Liver (tissue), 7 donors: ENCODE measurements at regions not wholly inside any gene's neighbourhood (a gene's known extent, or its start where the extent isn't known, plus 50 kb on each side); places are given as distances from the start of the nearest gene placed in this dataset.

Experiments used
- DNase-seq: peaks from one replicate; pipeline ENCODE4 v3.0.0-alpha.2; 2017; ENCODE audit warnings: low spot score
- H3K27ac ChIP-seq, 2 donors: one replicate each; pipeline ENCODE4 v1.7.0; 2013; ENCODE audit warnings: inconsistent platforms in 2 of 2, low read length in 2 of 2, control low read depth in 1 of 2, low read depth in 1 of 2, mild to moderate bottlenecking in 1 of 2
- H3K27me3 ChIP-seq, 4 donors: one replicate each; pipeline versions ENCODE4 v1.6.1 to v1.7.0; 2013; ENCODE audit warnings: low read length in 3 of 4, inconsistent platforms in 1 of 4, mild to moderate bottlenecking in 1 of 4, moderate library complexity in 1 of 4; ENCODE audit not compliant: control insufficient read depth in 4 of 4, insufficient read depth in 4 of 4
- H3K36me3 ChIP-seq, 4 donors: one replicate each; pipeline versions ENCODE4 v1.6.1 to v1.7.0; 2013; ENCODE audit warnings: low read length in 3 of 4, mild to moderate bottlenecking in 3 of 4, low read depth in 1 of 4, moderate library complexity in 1 of 4; ENCODE audit not compliant: control insufficient read depth in 4 of 4, insufficient read depth in 3 of 4
- H3K4me1 ChIP-seq, 4 donors: one replicate each; pipeline versions ENCODE4 v1.6.1 to v1.7.0; 2013; ENCODE audit warnings: low read length in 3 of 4, mild to moderate bottlenecking in 3 of 4, moderate library complexity in 1 of 4; ENCODE audit not compliant: control insufficient read depth in 4 of 4, insufficient read depth in 4 of 4
- H3K4me3 ChIP-seq, 3 donors: one replicate each; pipeline versions ENCODE4 v1.6.1 to v1.7.0; 2013; ENCODE audit warnings: low read length in 3 of 3, control low read depth in 1 of 3, low read depth in 1 of 3, mild to moderate bottlenecking in 1 of 3
- H3K9ac ChIP-seq, 2 donors: one replicate each; pipeline ENCODE4 v1.7.0; 2013; ENCODE audit warnings: low read length in 2 of 2, mild to moderate bottlenecking in 2 of 2, moderate library complexity in 2 of 2, control low read depth in 1 of 2, low read depth in 1 of 2
- H3K9me3 ChIP-seq, 4 donors: one replicate each; pipeline versions ENCODE4 v1.6.1 to v1.7.0; 2013; ENCODE audit warnings: low read length in 3 of 4; ENCODE audit not compliant: control insufficient read depth in 4 of 4
- FOXA1 ChIP-seq: IDR thresholded peaks from 2 replicates; pipeline ENCODE4 v1.6.1; 2016; ENCODE audit warnings: antibody characterized with exemption
- GABPA ChIP-seq, 2 donors: IDR thresholded peaks in 1 of 2; conservative IDR thresholded peaks in 1 of 2; 2 replicates each; pipeline ENCODE4 v1.6.1; 2016; ENCODE audit warnings: antibody characterized with exemption in 2 of 2, mild to moderate bottlenecking in 1 of 2, moderate library complexity in 1 of 2
- HNF4A ChIP-seq, 2 donors: conservative IDR thresholded peaks; 2 replicates each; pipeline ENCODE4 v1.6.1; 2016; ENCODE audit warnings: antibody characterized with exemption in 2 of 2, mild to moderate bottlenecking in 2 of 2
- HNF4G ChIP-seq: IDR thresholded peaks from 2 replicates; pipeline ENCODE4 v1.6.1; 2016; ENCODE audit warnings: antibody characterized with exemption
- JUND ChIP-seq, 2 donors: IDR thresholded peaks; 2 replicates each; pipeline ENCODE4 v1.6.1; 2016; ENCODE audit warnings: antibody characterized with exemption in 2 of 2
- MAX ChIP-seq: IDR thresholded peaks from 2 replicates; pipeline ENCODE4 v1.6.1; 2016; ENCODE audit warnings: antibody characterized with exemption
- NR2F2 ChIP-seq: IDR thresholded peaks from 2 replicates; pipeline ENCODE4 v1.6.1; 2016; ENCODE audit warnings: antibody characterized with exemption
- RXRA ChIP-seq, 2 donors: IDR thresholded peaks; 2 replicates each; pipeline ENCODE4 v1.6.1; 2017 to 2018; ENCODE audit warnings: antibody characterized with exemption in 2 of 2, mild to moderate bottlenecking in 1 of 2
- SP1 ChIP-seq: IDR thresholded peaks from 2 replicates; pipeline ENCODE4 v1.6.1; 2018; ENCODE audit warnings: antibody characterized with exemption, mild to moderate bottlenecking
- TAF1 ChIP-seq: conservative IDR thresholded peaks from 2 replicates; pipeline ENCODE4 v1.6.1; 2016; ENCODE audit warnings: antibody characterized with exemption, mild to moderate bottlenecking
- WGBS: extraction: QIAGEN DNeasy Blood & Tissue Kit; methylation state at CpG from one replicate; pipeline ENCODE4 v1.1.7; 2013; 5-methylcytosine and 5-hydroxymethylcytosine counted together
- TF ChIP-seq, protein P1 (sequence below): IDR thresholded peaks from 2 replicates; pipeline ENCODE4 v1.6.1; 2016; ENCODE audit warnings: antibody characterized with exemption
- TF ChIP-seq, protein P2 (sequence below): IDR thresholded peaks from 2 replicates; pipeline ENCODE4 v1.6.1; 2016; ENCODE audit warnings: antibody characterized with exemption, mild to moderate bottlenecking
- TF ChIP-seq, protein P3 (sequence below): IDR thresholded peaks from 2 replicates; pipeline ENCODE4 v1.6.1; 2016; ENCODE audit warnings: antibody characterized with exemption
- donor health status: healthy.
- donor health status: healthy.
- donor health status: healthy.
- donor health status: healthy.

GRCh38 chr1:116308276-116308675 lies 64.8 kb upstream of the ATP1A1 start:
- no peaks in the 10 kb centered on the region for H3K4me1 ChIP-seq
- no peak for TF ChIP-seq TAF1
- no peak for TF ChIP-seq NR2F2
- TF ChIP-seq FOXA1 = no peak
- TF ChIP-seq, protein P1, sequence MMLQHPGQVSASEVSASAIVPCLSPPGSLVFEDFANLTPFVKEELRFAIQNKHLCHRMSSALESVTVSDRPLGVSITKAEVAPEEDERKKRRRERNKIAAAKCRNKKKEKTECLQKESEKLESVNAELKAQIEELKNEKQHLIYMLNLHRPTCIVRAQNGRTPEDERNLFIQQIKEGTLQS = no peak
- TF ChIP-seq GABPA (IDR thresholded peaks at IDR 0.05 in 1 of 2, conservative IDR thresholded peaks at IDR 0.05 in 1 of 2) = no peak
- no peak for TF ChIP-seq MAX
- no peak overlapping the region for H3K27ac ChIP-seq
- H3K4me3 ChIP-seq = no peak overlapping the region
- no peaks in the 10 kb centered on the region for H3K9me3 ChIP-seq
- H3K27me3 ChIP-seq = no peaks in the 10 kb centered on the region
- no peaks in the 10 kb centered on the region for H3K36me3 ChIP-seq
- no peak for DNase-seq
- H3K9ac ChIP-seq = no peak overlapping the region

DNA sequence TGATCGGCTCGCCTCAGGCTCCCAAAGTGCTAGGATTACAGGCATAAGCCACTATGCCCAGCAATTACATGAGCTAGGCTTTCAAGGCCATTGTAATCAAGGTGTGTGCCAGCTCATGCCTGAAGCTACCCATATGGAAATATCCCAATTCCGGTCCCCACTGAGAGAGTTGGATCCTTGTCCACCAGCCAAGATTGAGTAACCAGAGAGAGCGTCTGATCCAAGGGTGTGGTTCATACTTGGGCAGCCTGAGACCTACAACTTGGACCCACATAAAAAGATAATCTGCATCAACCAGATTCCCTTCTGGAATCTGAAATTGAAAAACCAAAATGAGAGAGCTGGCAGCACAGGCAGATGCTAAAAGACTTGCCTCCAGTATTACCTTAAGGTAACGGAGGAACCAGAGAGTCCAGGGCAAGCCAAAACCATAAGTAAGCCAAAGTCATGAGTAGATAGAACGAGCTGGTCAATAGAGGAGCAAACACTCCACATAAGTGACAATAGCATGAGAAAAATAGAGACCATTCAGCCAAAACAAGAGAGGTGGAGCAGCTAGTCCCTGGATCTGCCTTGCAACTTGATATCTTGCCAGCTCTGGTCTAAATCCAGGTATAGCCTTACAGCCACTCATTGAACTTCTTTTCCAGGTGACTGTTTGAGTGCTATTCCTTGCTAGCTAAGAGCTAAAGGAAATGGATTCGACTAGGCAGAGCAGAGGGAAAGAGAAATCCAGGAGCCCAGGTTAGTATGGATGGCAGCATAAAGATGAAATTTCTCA lies 63.8 kb upstream of the ATP1A1 start:
- H3K4me3 ChIP-seq = no peak overlapping the region
- no peaks in the 10 kb centered on the region for H3K9me3 ChIP-seq
- no peak overlapping the region for H3K9ac ChIP-seq
- no peak for DNase-seq
- TF ChIP-seq, protein P2, sequence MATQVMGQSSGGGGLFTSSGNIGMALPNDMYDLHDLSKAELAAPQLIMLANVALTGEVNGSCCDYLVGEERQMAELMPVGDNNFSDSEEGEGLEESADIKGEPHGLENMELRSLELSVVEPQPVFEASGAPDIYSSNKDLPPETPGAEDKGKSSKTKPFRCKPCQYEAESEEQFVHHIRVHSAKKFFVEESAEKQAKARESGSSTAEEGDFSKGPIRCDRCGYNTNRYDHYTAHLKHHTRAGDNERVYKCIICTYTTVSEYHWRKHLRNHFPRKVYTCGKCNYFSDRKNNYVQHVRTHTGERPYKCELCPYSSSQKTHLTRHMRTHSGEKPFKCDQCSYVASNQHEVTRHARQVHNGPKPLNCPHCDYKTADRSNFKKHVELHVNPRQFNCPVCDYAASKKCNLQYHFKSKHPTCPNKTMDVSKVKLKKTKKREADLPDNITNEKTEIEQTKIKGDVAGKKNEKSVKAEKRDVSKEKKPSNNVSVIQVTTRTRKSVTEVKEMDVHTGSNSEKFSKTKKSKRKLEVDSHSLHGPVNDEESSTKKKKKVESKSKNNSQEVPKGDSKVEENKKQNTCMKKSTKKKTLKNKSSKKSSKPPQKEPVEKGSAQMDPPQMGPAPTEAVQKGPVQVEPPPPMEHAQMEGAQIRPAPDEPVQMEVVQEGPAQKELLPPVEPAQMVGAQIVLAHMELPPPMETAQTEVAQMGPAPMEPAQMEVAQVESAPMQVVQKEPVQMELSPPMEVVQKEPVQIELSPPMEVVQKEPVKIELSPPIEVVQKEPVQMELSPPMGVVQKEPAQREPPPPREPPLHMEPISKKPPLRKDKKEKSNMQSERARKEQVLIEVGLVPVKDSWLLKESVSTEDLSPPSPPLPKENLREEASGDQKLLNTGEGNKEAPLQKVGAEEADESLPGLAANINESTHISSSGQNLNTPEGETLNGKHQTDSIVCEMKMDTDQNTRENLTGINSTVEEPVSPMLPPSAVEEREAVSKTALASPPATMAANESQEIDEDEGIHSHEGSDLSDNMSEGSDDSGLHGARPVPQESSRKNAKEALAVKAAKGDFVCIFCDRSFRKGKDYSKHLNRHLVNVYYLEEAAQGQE = no peak
- TF ChIP-seq HNF4A (conservative IDR thresholded peaks at IDR 0.05) (no peak), JUND (IDR thresholded peaks at IDR 0.05) (no peak), RXRA (IDR thresholded peaks at IDR 0.05) (no peak), TAF1 (no peak)
- no peaks in the 10 kb centered on the region for H3K36me3 ChIP-seq
- H3K27me3 ChIP-seq = no peaks in the 10 kb centered on the region
- 82% methylated on average over 7 of the region's 7 CpGs for WGBS
- H3K4me1 ChIP-seq = no peaks in the 10 kb centered on the region
- H3K27ac ChIP-seq = no peak overlapping the region

- 86% methylated on average over 4 of the region's 4 CpGs for WGBS
- Histone ChIP-seq H3K27ac (no peak overlapping the region), H3K27me3 (no peaks in the 10 kb centered on the region), H3K9ac (no peak overlapping the region), H3K4me1 (peaks cover 0 to 4% (median 0%) of the 10 kb centered on the region in 4 donors), H3K36me3 (no peaks in the 10 kb centered on the region), H3K4me3 (no peak overlapping the region), H3K9me3 (no peaks in the 10 kb centered on the region)
- DNase-seq = no peak
- no peak for TF ChIP-seq TAF1
- no peak for TF ChIP-seq HNF4A (conservative IDR thresholded peaks at IDR 0.05)
- no peak for TF ChIP-seq MAX
- TF ChIP-seq, protein P3, sequence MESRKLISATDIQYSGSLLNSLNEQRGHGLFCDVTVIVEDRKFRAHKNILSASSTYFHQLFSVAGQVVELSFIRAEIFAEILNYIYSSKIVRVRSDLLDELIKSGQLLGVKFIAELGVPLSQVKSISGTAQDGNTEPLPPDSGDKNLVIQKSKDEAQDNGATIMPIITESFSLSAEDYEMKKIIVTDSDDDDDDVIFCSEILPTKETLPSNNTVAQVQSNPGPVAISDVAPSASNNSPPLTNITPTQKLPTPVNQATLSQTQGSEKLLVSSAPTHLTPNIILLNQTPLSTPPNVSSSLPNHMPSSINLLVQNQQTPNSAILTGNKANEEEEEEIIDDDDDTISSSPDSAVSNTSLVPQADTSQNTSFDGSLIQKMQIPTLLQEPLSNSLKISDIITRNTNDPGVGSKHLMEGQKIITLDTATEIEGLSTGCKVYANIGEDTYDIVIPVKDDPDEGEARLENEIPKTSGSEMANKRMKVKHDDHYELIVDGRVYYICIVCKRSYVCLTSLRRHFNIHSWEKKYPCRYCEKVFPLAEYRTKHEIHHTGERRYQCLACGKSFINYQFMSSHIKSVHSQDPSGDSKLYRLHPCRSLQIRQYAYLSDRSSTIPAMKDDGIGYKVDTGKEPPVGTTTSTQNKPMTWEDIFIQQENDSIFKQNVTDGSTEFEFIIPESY = no peak
- TF ChIP-seq, protein P1 = no peak
- TF ChIP-seq SP1 = no peak
- TF ChIP-seq, protein P2 = no peak
- no peak for TF ChIP-seq HNF4G
Observed at GRCh38 chr1:116310180-116310579, 62.9 kb upstream of the ATP1A1 start.
